ENCODE measurements at regions not wholly inside any gene's neighbourhood (a gene's known extent, or its start where the extent isn't known, plus 50 kb on each side); places are given as distances from the start of the nearest gene placed in this dataset.

DNA sequence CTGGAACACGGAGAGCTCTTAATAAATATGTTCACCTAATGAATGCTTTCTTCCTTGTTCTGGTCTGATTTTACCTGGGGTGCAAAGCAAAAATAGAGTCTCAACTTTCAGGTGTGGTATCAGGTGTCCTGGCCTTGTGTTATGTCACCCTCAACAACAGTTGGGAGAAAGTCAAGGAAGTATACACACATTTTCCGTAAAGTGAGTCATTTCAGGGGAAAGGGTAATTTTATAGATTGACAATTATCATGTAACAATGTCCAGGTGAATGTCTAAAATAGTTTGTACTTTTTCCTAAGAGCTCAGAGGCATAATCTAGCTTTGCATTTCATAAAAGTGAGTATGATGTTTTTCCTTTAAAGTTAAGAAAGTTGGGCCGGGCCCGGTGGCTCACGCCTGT lies 287.4 kb downstream of the SKIDA1 start:
- no peak for TF ChIP-seq EZH2 (IDR thresholded peaks at IDR 0.05)
- TF ChIP-seq POLR2AphosphoS5 (IDR thresholded peaks at IDR 0.05; ENCODE audit: borderline replicate concordance, low read depth, low read length) = no peak
- TF ChIP-seq FOXP2 (optimal IDR thresholded peaks at IDR 0.05; ENCODE audit: control extremely low read depth, extremely low read length, insufficient read depth) = no peak

All from SK-N-MC (cell line).